ENCODE measurements at regions not wholly inside any gene's neighbourhood (a gene's known extent, or its start where the extent isn't known, plus 50 kb on each side); places are given as distances from the start of the nearest gene placed in this dataset.
A peak's percentile ranks its signal among the peaks of the same experiment; 100 is the strongest.

DNA sequence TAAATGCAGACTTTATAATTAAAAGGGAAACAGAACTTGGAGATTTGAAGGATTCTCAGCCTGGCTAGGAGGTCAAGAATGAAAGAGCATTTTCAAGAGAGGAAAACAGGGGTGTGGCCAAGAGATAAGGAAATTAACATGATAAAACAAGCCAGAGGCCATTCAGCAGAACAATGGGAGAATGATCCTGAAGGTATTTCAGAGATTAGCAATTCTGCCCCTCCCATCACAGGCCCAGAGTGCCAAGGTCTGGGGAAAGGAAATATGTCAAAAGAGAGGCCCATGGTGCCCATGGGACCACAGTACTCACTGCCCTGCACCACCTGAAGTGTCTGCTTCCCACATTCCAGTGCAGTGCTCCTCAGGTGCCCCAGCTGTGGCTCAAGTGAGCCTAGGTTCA lies 188.5 kb upstream of the STS start:
- ChIA-PET POLR2A (no interaction called here), CTCF (no interaction called here)
- intact Hi-C loops (cut with micrococcal nuclease; ENCODE audit: unreplicated experiment) = no loop called here
- Histone ChIP-seq H3K36me3 (ENCODE audit: control insufficient read depth, insufficient read depth, low read length) (no peaks in the 10 kb centered on the region), H3K9me3 (no peaks in the 10 kb centered on the region), H3K4me3 (ENCODE audit: low read depth, low read length) (no peak overlapping the region), H3K4me1 (peaks cover 39% of the 10 kb centered on the region), H3K27me3 (replicated peaks; ENCODE audit: control insufficient read depth, insufficient read depth, low read length) (no peaks in the 10 kb centered on the region)
- no TSS peak for BruUV-seq (replicated peaks)
- Mint-ChIP-seq H3K4me3 (ENCODE audit: unreplicated experiment) (peak overlapping the region; percentile 14), H3K4me1 (ENCODE audit: low read depth, unreplicated experiment) (peaks cover 8% of the 10 kb centered on the region), H3K36me3 (ENCODE audit: insufficient read depth, unreplicated experiment) (peaks cover 4% of the 10 kb centered on the region), H3K27me3 (ENCODE audit: insufficient read depth, unreplicated experiment) (no peaks in the 10 kb centered on the region), H3K9me3 (ENCODE audit: unreplicated experiment) (peaks cover 12% of the 10 kb centered on the region), H3K27ac (ENCODE audit: unreplicated experiment) (no peak overlapping the region)
- no peak for TF ChIP-seq CTCF (IDR thresholded peaks at IDR 0.05; ENCODE audit: insufficient read depth in 1 of 2, low read depth in 1 of 2, low read length in 1 of 2, severe bottlenecking in 1 of 2, unreplicated experiment in 1 of 2)
- DNase-seq = no peak

- peaks cover 22% of the 10 kb centered on the region for H3K9me3 Mint-ChIP-seq (ENCODE audit: unreplicated experiment)
- no peaks in the 10 kb centered on the region for H3K27me3 Mint-ChIP-seq (ENCODE audit: insufficient read depth, unreplicated experiment)
- H3K4me1 Mint-ChIP-seq (ENCODE audit: low read depth, unreplicated experiment) = peaks cover 13% of the 10 kb centered on the region
- DNase-seq = peak; percentile 61 to 80
- H3K9me3 ChIP-seq = no peaks in the 10 kb centered on the region
- no TSS peak for BruUV-seq (replicated peaks)
- peaks cover 41% of the 10 kb centered on the region for H3K4me1 ChIP-seq
- H3K4me3 Mint-ChIP-seq (ENCODE audit: unreplicated experiment) = peak overlapping the region; percentile 27
- CTCF ChIA-PET = no interaction called here
- intact Hi-C loops (cut with micrococcal nuclease; ENCODE audit: unreplicated experiment) = loop anchor here (1.0 kb wide), 1 partner anchor 33 kb away; no protein-coding TSS in a partner anchor
- H3K27ac Mint-ChIP-seq (ENCODE audit: unreplicated experiment) = peak overlapping the region; percentile 76
- H3K36me3 ChIP-seq (ENCODE audit: control insufficient read depth, insufficient read depth, low read length) = no peaks in the 10 kb centered on the region
- H3K36me3 Mint-ChIP-seq (ENCODE audit: insufficient read depth, unreplicated experiment) = peaks cover 14% of the 10 kb centered on the region
- POLR2A ChIA-PET = no interaction called here
- no peaks in the 10 kb centered on the region for H3K27me3 ChIP-seq (replicated peaks; ENCODE audit: control insufficient read depth, insufficient read depth, low read length)
- no peak overlapping the region for H3K4me3 ChIP-seq (ENCODE audit: low read depth, low read length)
- no peak for TF ChIP-seq CTCF (IDR thresholded peaks at IDR 0.05; ENCODE audit: insufficient read depth in 1 of 2, low read depth in 1 of 2, low read length in 1 of 2, severe bottlenecking in 1 of 2, unreplicated experiment in 1 of 2)
These were observed 192.7 kb upstream of the STS start for GRCh38 chrX:6954836-6955235.

DNA sequence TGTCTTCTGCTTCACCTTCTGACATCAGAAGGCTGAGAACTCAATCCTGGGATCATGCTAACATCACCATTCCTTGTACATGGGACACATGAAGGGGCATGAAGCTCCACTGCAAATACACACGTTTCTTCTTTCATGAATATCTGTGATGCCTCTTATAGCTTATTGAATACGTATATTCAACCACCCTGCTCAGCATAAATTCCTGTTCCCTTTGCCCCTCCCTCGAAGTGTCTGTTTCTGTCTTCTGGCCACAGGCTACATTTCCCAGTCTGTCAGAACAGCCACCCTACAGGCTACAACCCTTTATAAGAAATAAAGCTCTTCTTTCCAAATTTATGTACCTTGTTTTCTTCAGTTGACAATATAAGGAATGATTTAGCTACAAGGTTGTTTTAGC lies 201.3 kb upstream of the STS start:
- Histone ChIP-seq H3K4me3 (ENCODE audit: low read depth, low read length) (no peak overlapping the region), H3K27me3 (replicated peaks; ENCODE audit: control insufficient read depth, insufficient read depth, low read length) (no peaks in the 10 kb centered on the region), H3K9me3 (no peaks in the 10 kb centered on the region), H3K36me3 (ENCODE audit: control insufficient read depth, insufficient read depth, low read length) (no peaks in the 10 kb centered on the region), H3K4me1 (no peaks in the 10 kb centered on the region)
- no peak for DNase-seq
- Mint-ChIP-seq H3K36me3 (ENCODE audit: insufficient read depth, unreplicated experiment) (peaks cover 2% of the 10 kb centered on the region), H3K27ac (ENCODE audit: unreplicated experiment) (no peak overlapping the region), H3K9me3 (ENCODE audit: unreplicated experiment) (peaks cover 15% of the 10 kb centered on the region), H3K4me1 (ENCODE audit: low read depth, unreplicated experiment) (no peaks in the 10 kb centered on the region), H3K4me3 (ENCODE audit: unreplicated experiment) (no peak overlapping the region), H3K27me3 (ENCODE audit: insufficient read depth, unreplicated experiment) (no peaks in the 10 kb centered on the region)
- BruUV-seq (replicated peaks) = no TSS peak
- CTCF ChIA-PET = no interaction called here
- intact Hi-C loops (cut with micrococcal nuclease; ENCODE audit: unreplicated experiment) = no loop called here
- no peak for TF ChIP-seq CTCF (IDR thresholded peaks at IDR 0.05; ENCODE audit: insufficient read depth in 1 of 2, low read depth in 1 of 2, low read length in 1 of 2, severe bottlenecking in 1 of 2, unreplicated experiment in 1 of 2)
- POLR2A ChIA-PET = no interaction called here

All from Caco-2 (cell line).